B cell (primary cell): ENCODE measurements at regions not wholly inside any gene's neighbourhood (a gene's known extent, or its start where the extent isn't known, plus 50 kb on each side); places are given as distances from the start of the nearest gene placed in this dataset.

ENCODE experiments used
- EZH2 ChIP-seq: IDR thresholded peaks from 2 replicates; pipeline ENCODE4 v1.6.1; 2012; ENCODE audit warnings: borderline replicate concordance, low read depth, mild to moderate bottlenecking, moderate library complexity, low read length; ENCODE audit not compliant: insufficient read depth, poor library complexity, severe bottlenecking
- TF ChIP-seq, protein P1 (sequence below): fragments of 200-600 bp; IDR thresholded peaks from one replicate; pipeline ENCODE4 v1.8.0; 2022; ENCODE audit warnings: antibody characterized with exemption, mild to moderate bottlenecking

DNA sequence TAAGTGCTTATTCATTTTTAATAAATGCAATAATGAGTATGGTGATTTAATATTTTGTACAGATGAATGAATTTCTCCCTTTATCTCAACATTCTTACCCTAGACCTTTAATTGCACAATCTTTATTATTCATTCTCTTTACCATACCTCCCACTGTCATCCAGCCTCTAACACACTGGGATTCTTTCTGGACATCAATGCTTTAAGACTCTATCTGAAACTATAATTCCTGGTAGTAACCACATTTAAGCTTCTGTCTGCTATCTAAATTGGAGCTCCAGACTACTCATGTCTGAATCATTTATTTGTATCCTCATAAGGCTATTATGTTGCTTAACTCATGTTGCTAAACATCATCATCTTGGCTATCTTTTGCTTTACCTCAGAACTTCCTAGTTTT is 270.2 kb downstream of the ALG10B start:
- TF ChIP-seq EZH2: no peak
- TF ChIP-seq, protein P1, sequence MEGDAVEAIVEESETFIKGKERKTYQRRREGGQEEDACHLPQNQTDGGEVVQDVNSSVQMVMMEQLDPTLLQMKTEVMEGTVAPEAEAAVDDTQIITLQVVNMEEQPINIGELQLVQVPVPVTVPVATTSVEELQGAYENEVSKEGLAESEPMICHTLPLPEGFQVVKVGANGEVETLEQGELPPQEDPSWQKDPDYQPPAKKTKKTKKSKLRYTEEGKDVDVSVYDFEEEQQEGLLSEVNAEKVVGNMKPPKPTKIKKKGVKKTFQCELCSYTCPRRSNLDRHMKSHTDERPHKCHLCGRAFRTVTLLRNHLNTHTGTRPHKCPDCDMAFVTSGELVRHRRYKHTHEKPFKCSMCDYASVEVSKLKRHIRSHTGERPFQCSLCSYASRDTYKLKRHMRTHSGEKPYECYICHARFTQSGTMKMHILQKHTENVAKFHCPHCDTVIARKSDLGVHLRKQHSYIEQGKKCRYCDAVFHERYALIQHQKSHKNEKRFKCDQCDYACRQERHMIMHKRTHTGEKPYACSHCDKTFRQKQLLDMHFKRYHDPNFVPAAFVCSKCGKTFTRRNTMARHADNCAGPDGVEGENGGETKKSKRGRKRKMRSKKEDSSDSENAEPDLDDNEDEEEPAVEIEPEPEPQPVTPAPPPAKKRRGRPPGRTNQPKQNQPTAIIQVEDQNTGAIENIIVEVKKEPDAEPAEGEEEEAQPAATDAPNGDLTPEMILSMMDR: no peak
